ENCODE measurements at regions not wholly inside any gene's neighbourhood (a gene's known extent, or its start where the extent isn't known, plus 50 kb on each side); places are given as distances from the start of the nearest gene placed in this dataset.
A peak's percentile ranks its signal among the peaks of the same experiment; 100 is the strongest.

DNA sequence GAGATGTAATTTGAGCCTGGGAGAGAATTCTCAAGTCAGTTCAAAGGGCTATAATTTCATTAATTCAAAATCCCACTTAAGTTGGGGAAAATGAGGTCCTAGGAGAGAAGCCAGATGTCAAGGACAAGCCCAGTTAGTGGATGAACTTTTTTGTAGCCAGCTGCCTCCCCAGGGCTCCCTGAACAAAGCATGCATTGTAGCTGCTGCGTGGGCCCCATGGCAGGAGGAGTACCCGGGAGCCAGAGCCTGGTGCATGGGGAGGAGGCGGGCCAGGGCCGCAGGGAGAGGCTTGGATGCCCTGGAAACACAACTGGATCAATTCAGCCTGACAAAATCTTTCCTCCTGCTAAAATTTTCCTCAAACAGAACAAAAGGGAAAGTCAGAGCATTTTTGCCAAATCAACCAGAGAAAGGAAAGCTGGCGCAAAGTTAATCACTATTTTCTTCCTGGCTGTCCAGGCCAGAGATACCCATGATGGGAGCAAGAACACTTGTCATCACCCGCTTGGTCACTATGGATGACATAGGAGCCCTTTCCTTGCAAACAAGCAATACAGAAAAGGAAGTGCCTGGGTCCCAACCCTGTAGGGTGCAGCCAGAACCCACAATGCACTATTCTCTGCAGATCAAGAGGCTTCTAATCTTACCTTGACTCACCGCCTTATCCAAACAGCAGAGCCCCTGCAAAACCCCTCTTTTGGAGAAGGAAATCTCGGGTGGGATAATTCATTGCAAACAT, 248.1 kb upstream of the RAB4A start (continued):
- TF ChIP-seq ZNF335 (CRISPR knock-in tag; IDR thresholded peaks at IDR 0.05) (0 out of 2 replicates have a peak, but pooled peaks have one; percentile 24), ATF1 (CRISPR knock-in tag; IDR thresholded peaks at IDR 0.05) (peak; percentile 63), ZNF644 (CRISPR knock-in tag; IDR thresholded peaks at IDR 0.05; ENCODE audit: low read depth) (peak; percentile 30; the same call in 1 of the 2 replicates), RXRB (CRISPR knock-in tag; IDR thresholded peaks at IDR 0.05; ENCODE audit: borderline replicate concordance) (peak; percentile 60; the same call in 1 of the 2 replicates), SP5 (CRISPR knock-in tag; IDR thresholded peaks at IDR 0.05; ENCODE audit: borderline replicate concordance, low read depth) (peak; percentile 88), ZFX (CRISPR knock-in tag; IDR thresholded peaks at IDR 0.05; ENCODE audit: low read depth) (peak; percentile 50; the same call in 1 of the 2 replicates), FOSL1 (CRISPR knock-in tag; IDR thresholded peaks at IDR 0.05; ENCODE audit: borderline replicate concordance) (no peak), NONO (IDR thresholded peaks at IDR 0.05) (no peak), NONO (CRISPR knock-in tag; conservative IDR thresholded peaks at IDR 0.05) (no peak), FOXP4 (CRISPR knock-in tag; IDR thresholded peaks at IDR 0.05) (peak; percentile 55), POGZ (CRISPR knock-in tag; IDR thresholded peaks at IDR 0.05) (peak; percentile 63), ZBTB38 (CRISPR knock-in tag; IDR thresholded peaks at IDR 0.05) (0 out of 2 replicates have a peak, but pooled peaks have one; percentile 39), ZNF605 (CRISPR knock-in tag; IDR thresholded peaks at IDR 0.05) (0 out of 2 replicates have a peak, but pooled peaks have one; percentile 24), PITX1 (CRISPR knock-in tag; IDR thresholded peaks at IDR 0.05) (peak; percentile 41; the same call in 1 of the 2 replicates), PRPF4 (IDR thresholded peaks at IDR 0.05; ENCODE audit: low read depth, low read length, poor library complexity, severe bottlenecking) (no peak), PPARG (CRISPR knock-in tag; conservative IDR thresholded peaks at IDR 0.05) (0 out of 2 replicates have a peak, but pooled peaks have one; percentile 16), NR2F2 (IDR thresholded peaks at IDR 0.05; ENCODE audit: borderline replicate concordance, low read depth) (peak; percentile 10; the same call in 1 of the 2 replicates), TBX2 (CRISPR knock-in tag; IDR thresholded peaks at IDR 0.05; ENCODE audit: borderline replicate concordance) (peak; percentile 63), TEAD2 (CRISPR knock-in tag; IDR thresholded peaks at IDR 0.05) (no peak), HNRNPL (IDR thresholded peaks at IDR 0.05; ENCODE audit: low read depth, low read length) (0 out of 2 replicates have a peak, but pooled peaks have one; percentile 47), TRIM24 (CRISPR knock-in tag; IDR thresholded peaks at IDR 0.05) (no peak), ZNF614 (CRISPR knock-in tag; IDR thresholded peaks at IDR 0.05; ENCODE audit: borderline replicate concordance) (0 out of 2 replicates have a peak, but pooled peaks have one; percentile 51), NR2F6 (IDR thresholded peaks at IDR 0.05) (peak; percentile 80), NR2F6 (CRISPR knock-in tag; IDR thresholded peaks at IDR 0.05) (peak; percentile 80)
- TF ChIP-seq, protein P1, sequence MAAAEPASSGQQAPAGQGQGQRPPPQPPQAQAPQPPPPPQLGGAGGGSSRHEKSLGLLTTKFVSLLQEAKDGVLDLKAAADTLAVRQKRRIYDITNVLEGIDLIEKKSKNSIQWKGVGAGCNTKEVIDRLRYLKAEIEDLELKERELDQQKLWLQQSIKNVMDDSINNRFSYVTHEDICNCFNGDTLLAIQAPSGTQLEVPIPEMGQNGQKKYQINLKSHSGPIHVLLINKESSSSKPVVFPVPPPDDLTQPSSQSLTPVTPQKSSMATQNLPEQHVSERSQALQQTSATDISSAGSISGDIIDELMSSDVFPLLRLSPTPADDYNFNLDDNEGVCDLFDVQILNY (CRISPR knock-in tag; conservative IDR thresholded peaks at IDR 0.05) = no peak

All from HepG2 (cell line).